HG02642 (cell line): ENCODE measurements at regions not wholly inside any gene's neighbourhood (a gene's known extent, or its start where the extent isn't known, plus 50 kb on each side); places are given as distances from the start of the nearest gene placed in this dataset.
"Not testable (repeated sequence)": the region's sequence is repeated elsewhere in the genome, so short reads cannot be mapped to it uniquely, and the experiment has no call there.

Experiments
- ATAC-seq: cut with Tn5 transposase; IDR thresholded peaks from one replicate; pipeline ENCODE4 v1.9.1; 2021; ENCODE audit warnings: mild to moderate bottlenecking; ENCODE audit not compliant: unreplicated experiment, poor library complexity

GRCh38 chr7:101740981-101741725 is 76.3 kb upstream of the CUX1 start:
- ATAC-seq, result no peak

GRCh38 chr7:101743241-101743994 is 74.0 kb upstream of the CUX1 start:
- no peak for ATAC-seq

GRCh38 chr7:101743995-101744360 is 73.4 kb upstream of the CUX1 start:
- no peak for ATAC-seq

GRCh38 chr7:101744588-101744987 is 72.8 kb upstream of the CUX1 start:
- no peak for ATAC-seq

GRCh38 chr7:101746314-101746713 is 71.1 kb upstream of the CUX1 start:
- ATAC-seq, result peak; percentile 51

GRCh38 chr7:101747053-101747878 is 70.2 kb upstream of the CUX1 start:
- ATAC-seq, result no peak

GRCh38 chr7:101747879-101748345 is 69.5 kb upstream of the CUX1 start:
- ATAC-seq, result no peak

GRCh38 chr7:101749891-101750290 is 67.5 kb upstream of the CUX1 start:
- ATAC-seq, result no peak

GRCh38 chr7:101753316-101753715 is 64.1 kb upstream of the CUX1 start:
- ATAC-seq, result no peak

GRCh38 chr7:101754424-101755159 is 62.8 kb upstream of the CUX1 start:
- no peak for ATAC-seq

GRCh38 chr7:101757879-101758278 is 59.5 kb upstream of the CUX1 start:
- no peak for ATAC-seq

GRCh38 chr7:101758519-101758918 is 58.9 kb upstream of the CUX1 start:
- not testable (repeated sequence) for ATAC-seq

- no peak for ATAC-seq
Observed at GRCh38 chr7:101764221-101764620, 53.2 kb upstream of the CUX1 start.

GRCh38 chr7:101767544-101767943 is 49.9 kb upstream of the CUX1 start:
- no peak for ATAC-seq
